ENCODE measurements at regions not wholly inside any gene's neighbourhood (a gene's known extent, or its start where the extent isn't known, plus 50 kb on each side); places are given as distances from the start of the nearest gene placed in this dataset.

DNA sequence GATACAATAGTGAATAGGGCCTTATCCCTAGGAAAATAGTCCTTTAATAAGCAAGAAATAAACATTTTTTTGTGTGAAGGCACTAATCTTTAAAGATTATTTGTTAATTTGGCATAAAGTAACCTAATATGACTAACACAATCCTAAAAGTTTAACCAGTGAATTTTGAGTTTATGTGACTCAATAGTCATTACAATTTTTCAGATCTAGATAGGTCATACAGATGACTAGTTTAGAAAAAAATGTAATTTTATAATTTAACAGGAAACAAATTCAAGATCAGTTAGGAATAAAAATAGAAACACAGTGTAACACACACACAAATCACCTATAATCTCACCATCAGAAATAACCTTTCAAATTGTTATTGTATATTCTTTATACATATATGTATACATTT, 620.7 kb upstream of the ALCAM start:
- in situ Hi-C loops (cut with MboI) (no loop called here), intact Hi-C loops (cut with micrococcal nuclease; ENCODE audit: unreplicated experiment) (no loop called here)
- SMC1A ChIA-PET (ENCODE audit: uncharacterized antibody, unreplicated experiment): no interaction called here
- ATAC-seq: no peak
- H3K9me3 ChIP-seq (replicated peaks; ENCODE audit: control insufficient read depth, insufficient read depth, low read length): no peaks in the 10 kb centered on the region
- no peak overlapping the region for H3K27ac ChIP-seq (ENCODE audit: control insufficient read depth, insufficient read depth)
- no peaks in the 10 kb centered on the region for H3K27me3 ChIP-seq (replicated peaks in 1 of 2; ENCODE audit: control insufficient read depth in 2 of 2, insufficient read depth in 2 of 2, low read length in 1 of 2)
- H3K79me2 ChIP-seq (ENCODE audit: control insufficient read depth, insufficient read depth, low read length): no peaks in the 10 kb centered on the region
- BruUV-seq (replicated peaks): no TSS peak
- H3K4me1 ChIP-seq (ENCODE audit: control insufficient read depth, insufficient read depth, low read length): no peaks in the 10 kb centered on the region
- no peak overlapping the region for H3K4me2 ChIP-seq (ENCODE audit: control insufficient read depth, insufficient read depth)
- H3K36me3 ChIP-seq (ENCODE audit: control insufficient read depth in 2 of 2, insufficient read depth in 2 of 2, low read length in 1 of 2): no peaks in the 10 kb centered on the region
- H4K20me1 ChIP-seq (ENCODE audit: control insufficient read depth, insufficient read depth): no peaks in the 10 kb centered on the region
- CTCF ChIA-PET: no interaction called here
- DNase-seq (ENCODE audit: low read depth, low spot score): no peak
- H3K4me3 ChIP-seq: no peak overlapping the region
- RAD21 ChIA-PET (ENCODE audit: unreplicated experiment): no interaction called here
- TF ChIP-seq, protein P1, sequence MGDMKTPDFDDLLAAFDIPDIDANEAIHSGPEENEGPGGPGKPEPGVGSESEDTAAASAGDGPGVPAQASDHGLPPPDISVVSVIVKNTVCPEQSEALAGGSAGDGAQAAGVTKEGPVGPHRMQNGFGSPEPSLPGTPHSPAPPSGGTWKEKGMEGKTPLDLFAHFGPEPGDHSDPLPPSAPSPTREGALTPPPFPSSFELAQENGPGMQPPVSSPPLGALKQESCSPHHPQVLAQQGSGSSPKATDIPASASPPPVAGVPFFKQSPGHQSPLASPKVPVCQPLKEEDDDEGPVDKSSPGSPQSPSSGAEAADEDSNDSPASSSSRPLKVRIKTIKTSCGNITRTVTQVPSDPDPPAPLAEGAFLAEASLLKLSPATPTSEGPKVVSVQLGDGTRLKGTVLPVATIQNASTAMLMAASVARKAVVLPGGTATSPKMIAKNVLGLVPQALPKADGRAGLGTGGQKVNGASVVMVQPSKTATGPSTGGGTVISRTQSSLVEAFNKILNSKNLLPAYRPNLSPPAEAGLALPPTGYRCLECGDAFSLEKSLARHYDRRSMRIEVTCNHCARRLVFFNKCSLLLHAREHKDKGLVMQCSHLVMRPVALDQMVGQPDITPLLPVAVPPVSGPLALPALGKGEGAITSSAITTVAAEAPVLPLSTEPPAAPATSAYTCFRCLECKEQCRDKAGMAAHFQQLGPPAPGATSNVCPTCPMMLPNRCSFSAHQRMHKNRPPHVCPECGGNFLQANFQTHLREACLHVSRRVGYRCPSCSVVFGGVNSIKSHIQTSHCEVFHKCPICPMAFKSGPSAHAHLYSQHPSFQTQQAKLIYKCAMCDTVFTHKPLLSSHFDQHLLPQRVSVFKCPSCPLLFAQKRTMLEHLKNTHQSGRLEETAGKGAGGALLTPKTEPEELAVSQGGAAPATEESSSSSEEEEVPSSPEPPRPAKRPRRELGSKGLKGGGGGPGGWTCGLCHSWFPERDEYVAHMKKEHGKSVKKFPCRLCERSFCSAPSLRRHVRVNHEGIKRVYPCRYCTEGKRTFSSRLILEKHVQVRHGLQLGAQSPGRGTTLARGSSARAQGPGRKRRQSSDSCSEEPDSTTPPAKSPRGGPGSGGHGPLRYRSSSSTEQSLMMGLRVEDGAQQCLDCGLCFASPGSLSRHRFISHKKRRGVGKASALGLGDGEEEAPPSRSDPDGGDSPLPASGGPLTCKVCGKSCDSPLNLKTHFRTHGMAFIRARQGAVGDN (IDR thresholded peaks at IDR 0.05): no peak
- TF ChIP-seq ATF3 (IDR thresholded peaks at IDR 0.05; ENCODE audit: borderline replicate concordance, extremely low read depth, low read depth, low read length) (no peak), RCOR1 (conservative IDR thresholded peaks at IDR 0.05; ENCODE audit: low read depth, low read length) (no peak), HDGF (IDR thresholded peaks at IDR 0.05) (no peak), MXI1 (IDR thresholded peaks at IDR 0.05; ENCODE audit: low read depth, low read length) (no peak), REST (IDR thresholded peaks at IDR 0.05; ENCODE audit: low read depth, low read length) (no peak)
- H2AFZ ChIP-seq (ENCODE audit: control insufficient read depth, low read depth, low read length): no peak overlapping the region
- no peak for FAIRE-seq
- H3K9ac ChIP-seq (ENCODE audit: control insufficient read depth, insufficient read depth, low read length): no peak overlapping the region
- POLR2A ChIA-PET: no interaction called here
